Tibial nerve (tissue), 3 donors: ENCODE measurements at regions not wholly inside any gene's neighbourhood (a gene's known extent, or its start where the extent isn't known, plus 50 kb on each side); places are given as distances from the start of the nearest gene placed in this dataset.

Experiments used
- POLR2A ChIP-seq, 2 donors: fragments of 450-650 bp; IDR thresholded peaks; one replicate each; pipeline ENCODE4 v1.6.1; 2017; ENCODE audit warnings: antibody characterized with exemption in 2 of 2, mild to moderate bottlenecking in 2 of 2, moderate library complexity in 2 of 2
- TF ChIP-seq, protein P1 (sequence below), 5 experiments: fragments of 200-600 bp in 3 of 5; fragments of 450-650 bp in 2 of 5; sonication (generic) in 3 of 5; IDR thresholded peaks; one replicate each; pipeline ENCODE4 v1.5.1; 2016 to 2019; ENCODE audit warnings: antibody characterized with exemption in 5 of 5, mild to moderate bottlenecking in 3 of 5, moderate library complexity in 2 of 5

DNA sequence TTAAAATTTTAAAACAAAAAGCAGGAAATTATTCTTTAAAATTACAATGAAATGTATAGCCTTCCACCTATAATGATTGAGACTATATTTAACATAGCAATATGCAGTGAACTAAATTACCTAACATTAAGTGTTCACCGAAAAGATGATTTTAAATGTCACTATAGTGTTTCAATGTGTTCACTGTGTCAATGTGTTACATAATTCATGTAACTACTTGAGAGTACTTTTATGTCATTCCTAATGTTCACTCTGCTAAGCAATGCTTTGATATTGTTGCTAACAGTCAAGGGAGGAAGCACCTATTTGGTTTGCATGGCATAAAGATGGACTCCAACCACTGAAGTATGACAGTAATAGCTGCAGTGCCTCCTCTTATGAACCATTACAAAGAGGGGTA, 629.8 kb upstream of the C9orf72 start:
- TF ChIP-seq, protein P1, sequence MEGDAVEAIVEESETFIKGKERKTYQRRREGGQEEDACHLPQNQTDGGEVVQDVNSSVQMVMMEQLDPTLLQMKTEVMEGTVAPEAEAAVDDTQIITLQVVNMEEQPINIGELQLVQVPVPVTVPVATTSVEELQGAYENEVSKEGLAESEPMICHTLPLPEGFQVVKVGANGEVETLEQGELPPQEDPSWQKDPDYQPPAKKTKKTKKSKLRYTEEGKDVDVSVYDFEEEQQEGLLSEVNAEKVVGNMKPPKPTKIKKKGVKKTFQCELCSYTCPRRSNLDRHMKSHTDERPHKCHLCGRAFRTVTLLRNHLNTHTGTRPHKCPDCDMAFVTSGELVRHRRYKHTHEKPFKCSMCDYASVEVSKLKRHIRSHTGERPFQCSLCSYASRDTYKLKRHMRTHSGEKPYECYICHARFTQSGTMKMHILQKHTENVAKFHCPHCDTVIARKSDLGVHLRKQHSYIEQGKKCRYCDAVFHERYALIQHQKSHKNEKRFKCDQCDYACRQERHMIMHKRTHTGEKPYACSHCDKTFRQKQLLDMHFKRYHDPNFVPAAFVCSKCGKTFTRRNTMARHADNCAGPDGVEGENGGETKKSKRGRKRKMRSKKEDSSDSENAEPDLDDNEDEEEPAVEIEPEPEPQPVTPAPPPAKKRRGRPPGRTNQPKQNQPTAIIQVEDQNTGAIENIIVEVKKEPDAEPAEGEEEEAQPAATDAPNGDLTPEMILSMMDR (IDR thresholded peaks at IDR 0.05), result no peak
- no peak for TF ChIP-seq POLR2A (IDR thresholded peaks at IDR 0.05)
